Cerebellar nuclear complex (tissue), 1 donor: ENCODE measurements at regions not wholly inside any gene's neighbourhood (a gene's known extent, or its start where the extent isn't known, plus 50 kb on each side); places are given as distances from the start of the nearest gene placed in this dataset.
"Not testable (repeated sequence)": the region's sequence is repeated elsewhere in the genome, so short reads cannot be mapped to it uniquely, and the experiment has no call there.

ENCODE experiments used
- DNase-seq, 2 experiments: peaks; one replicate each; lab custom pipeline; 2025; lab: John Stamatoyannopoulos, UW

DNA sequence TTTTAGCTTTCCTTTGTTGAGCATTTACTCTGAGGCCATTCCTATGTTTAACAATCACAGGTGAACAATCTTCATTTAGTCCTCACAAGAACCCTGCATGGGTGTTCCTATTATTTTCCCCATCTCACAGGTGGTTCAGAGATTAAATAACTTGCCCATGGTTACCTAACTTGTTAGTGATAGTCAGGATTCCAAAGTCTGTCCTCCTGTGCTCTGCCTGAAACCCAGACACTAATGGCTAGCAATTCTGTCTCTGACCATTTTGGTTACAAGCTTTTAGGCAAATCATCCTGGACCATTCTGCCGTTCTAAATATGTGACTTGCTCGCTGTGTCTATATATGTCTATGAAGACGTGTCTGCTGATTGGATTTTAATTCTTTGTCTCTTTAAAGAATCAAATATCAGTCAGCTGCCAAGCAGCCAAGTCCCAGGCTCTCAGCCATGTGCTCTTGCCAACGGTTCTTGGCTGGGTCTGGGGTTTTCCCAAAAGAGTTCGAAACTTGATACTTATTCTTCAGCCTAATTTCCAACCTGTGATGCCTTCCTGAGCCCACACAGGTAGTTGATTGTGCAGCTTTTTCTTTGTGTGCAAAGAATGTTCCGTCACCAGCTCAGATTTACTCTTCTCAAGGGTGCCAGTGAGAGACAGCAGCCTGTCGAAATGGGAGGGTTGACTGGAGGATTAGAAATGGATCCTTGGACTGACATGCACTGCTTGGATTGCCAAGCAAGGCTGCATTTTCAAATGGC lies 121.7 kb downstream of the NREP start:
- DNase-seq, result peak in 1 of 2 experiments; percentile 44

DNA sequence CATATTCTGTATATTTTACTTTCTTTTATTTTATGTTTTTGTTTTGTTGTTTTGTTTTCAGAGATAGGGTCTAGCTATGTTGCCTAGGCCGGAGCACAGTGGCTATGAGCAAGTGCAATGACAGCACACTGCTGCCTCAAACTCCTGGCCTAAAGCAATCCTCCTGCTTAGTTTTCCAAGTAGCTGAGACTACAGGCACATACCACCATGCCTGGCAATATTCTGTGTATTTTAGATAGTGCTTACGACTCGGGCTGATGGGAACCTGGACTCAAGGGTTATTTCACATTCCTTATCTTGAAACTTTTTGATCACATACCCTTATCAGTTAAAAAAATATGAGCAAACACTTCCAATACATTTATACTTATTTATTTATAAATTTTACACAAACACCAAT lies 119.0 kb upstream of the STARD4 start:
- no peak for DNase-seq

DNA sequence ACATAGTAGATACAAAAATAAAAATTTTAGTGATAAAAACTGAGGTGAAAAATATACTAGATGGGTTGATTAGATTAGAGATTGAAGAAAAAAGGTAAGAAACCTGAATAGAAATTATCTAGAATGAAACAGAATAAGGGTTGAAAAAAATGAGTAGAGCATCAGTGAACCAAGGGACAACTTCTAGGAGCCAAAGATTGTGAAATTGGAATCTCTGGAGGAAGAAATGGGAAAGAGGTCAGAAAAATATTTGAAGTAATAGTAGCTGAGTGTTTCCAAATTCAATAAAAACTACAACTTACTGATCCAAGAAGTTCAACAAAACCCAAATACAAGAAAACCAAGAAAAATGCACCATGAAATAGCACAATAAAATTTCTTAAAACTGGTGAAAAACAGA lies 116.6 kb upstream of the STARD4 start:
- no peak for DNase-seq

- DNase-seq, result no peak
Observed at GRCh38 chr5:111627862-111628261, 115.5 kb upstream of the STARD4 start.

DNA sequence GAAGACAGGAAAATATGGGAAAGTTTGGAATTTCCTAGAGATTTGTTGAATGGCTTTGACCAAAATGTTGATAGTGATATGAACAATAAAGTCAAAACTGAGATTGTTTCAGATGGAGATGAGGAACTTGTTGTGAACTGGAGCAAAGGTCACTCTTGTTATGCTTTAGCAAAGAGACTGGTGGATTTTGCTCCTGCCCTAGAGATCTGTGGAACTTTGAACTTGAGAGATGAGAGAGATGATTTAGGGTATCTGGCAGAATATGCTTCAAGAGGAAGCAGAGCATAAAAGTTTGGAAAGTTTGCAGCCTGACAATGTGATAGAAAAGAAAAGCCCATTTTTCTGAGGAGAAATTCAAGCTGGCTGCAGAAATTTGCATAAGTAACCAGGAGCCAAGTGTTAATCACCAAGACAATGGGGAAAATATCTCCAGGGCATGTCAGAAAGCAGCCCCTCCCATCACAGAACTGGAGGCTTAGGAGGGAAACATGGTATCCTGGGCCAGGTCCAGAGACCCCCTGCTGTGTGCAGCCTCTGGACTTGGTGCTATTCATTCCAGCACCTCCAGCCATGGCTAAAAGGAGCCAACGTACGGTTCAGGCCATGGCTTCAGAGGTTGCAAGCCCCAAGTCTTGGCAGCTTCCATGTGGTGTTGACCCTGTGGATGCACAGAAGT lies 114.3 kb upstream of the STARD4 start:
- no peak for DNase-seq

- no peak for DNase-seq
Observed at GRCh38 chr5:111618623-111619271, 106.4 kb upstream of the STARD4 start.

- DNase-seq, result no peak
Observed at GRCh38 chr5:111615054-111615453, 102.7 kb upstream of the STARD4 start.

- DNase-seq, result not testable (repeated sequence)
Observed at GRCh38 chr5:111612013-111612630, 99.8 kb upstream of the STARD4 start.

- no peak for DNase-seq
Observed at GRCh38 chr5:111606194-111606593, 93.9 kb upstream of the STARD4 start.

DNA sequence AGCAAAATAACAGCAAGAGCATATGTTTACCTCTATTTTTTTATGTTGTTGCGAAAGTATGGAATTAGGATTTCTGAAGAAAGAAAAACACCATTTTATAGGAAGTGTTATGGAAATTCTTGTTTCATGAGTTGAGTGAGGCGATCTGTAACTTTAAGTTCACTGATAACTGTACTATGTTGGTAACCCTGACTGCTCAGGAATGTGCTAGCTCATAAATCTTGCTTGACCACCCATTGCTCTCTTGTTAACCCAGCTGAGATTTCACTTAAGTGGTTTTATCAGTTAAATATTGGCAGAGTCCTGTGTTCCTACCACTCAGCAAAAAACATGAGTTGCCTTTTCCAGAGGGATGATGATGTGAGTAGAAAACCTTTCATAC lies 91.1 kb upstream of the STARD4 start:
- no peak for DNase-seq

- DNase-seq, result no peak
Observed at GRCh38 chr5:111602817-111603445, 90.6 kb upstream of the STARD4 start.

DNA sequence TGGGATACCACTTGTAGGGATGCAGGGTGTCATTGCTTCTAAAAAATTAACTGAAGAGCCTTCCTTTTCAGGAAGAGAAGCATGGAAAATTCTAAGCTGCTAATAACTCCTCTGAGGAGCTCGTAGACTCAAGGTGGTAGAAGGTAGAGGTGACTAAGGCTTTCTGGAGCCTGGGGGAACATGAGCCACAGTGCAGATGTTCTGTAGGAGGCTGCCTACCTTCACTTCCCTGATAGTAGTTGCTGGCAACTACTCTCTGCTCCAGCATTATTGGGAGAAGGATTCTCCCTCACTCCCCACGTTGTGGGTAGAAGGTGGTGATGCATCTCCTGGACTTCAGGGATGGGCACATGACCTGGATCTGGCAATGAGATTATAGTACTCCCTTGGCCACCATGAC lies 86.7 kb upstream of the STARD4 start:
- DNase-seq, result no peak

- no peak for DNase-seq
Observed at GRCh38 chr5:111597491-111597890, 85.2 kb upstream of the STARD4 start.

DNA sequence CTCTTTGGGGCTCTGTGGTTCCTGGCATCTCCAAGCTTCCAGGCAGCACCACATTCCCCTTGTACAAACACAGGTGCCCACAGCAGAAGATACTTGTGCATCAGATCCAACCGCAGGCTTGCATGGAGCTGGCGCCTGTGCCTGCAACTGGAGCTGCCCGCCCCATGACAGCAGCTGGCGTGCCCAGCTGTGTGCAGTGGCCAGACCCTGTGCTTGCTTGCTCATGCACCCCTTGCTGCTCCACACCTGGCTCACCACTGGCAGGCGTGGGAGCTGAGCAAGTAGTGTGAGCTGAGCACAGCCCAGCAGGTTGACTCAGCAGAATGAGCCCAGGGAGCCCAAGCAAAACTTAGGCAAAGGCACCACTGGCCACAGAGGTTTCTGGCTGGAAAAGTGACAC lies 84.4 kb upstream of the STARD4 start:
- DNase-seq, result no peak

GRCh38 chr5:111595425-111595824 lies 83.1 kb upstream of the STARD4 start:
- no peak for DNase-seq

DNA sequence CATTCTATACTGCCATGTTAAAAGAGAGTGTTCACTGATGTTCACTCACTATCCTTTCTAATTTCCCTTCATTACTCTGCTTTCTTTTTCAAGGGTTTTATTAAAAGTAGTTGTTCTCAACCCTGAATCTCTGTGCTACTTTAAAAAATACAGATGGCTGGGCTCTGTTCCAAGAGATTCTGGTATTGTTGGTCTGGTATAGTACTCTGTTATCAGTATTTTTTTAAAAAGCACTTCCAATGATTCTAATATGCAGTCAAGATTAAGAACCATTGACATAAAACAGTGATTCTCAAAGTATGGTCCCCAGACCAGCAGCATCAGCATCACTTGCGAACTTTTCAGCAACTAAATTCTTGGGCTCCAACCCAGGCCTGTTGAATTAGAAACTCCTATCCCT lies 77.0 kb upstream of the STARD4 start:
- no peak for DNase-seq

GRCh38 chr5:111587728-111588127 lies 75.4 kb upstream of the STARD4 start:
- no peak for DNase-seq

DNA sequence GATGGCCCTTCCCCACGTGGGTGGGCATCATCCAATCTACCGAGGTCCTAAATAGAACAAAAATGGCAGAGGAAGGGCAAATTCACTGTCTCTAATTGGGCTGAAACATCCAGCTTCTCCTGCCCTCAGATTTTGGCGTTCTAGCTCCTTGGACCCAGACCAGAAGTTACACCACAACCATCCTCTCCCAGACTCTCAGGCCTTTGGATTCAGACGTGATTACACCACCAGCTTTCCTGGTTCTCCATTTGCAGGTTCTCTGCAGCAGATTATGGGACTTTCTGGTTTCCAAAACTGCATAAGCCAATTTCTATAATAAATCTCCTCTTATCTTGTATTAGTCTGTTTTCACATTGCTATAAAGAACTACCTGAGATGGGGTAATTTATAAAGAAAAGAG lies 73.6 kb upstream of the STARD4 start:
- no peak for DNase-seq

- DNase-seq, result no peak
Observed at GRCh38 chr5:111585291-111585690, 73.0 kb upstream of the STARD4 start.

DNA sequence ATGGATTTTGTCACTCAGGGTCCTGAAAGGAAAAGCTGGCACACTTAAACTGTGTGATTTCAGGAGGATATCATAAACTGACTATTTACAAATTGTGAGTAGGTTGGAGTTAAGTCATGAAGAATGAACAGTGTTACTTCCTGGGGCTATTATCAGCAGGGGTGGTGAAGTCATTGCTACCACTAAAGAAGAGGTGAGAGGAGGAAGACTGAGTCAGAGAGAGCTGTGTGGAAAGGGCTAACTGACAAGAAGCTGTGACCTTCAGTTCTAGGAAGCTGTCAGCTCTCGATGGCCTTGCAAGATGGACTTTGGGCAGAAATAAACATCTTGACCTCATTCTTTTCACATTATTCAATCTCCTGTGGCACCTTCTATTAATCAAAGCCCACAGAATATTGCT lies 72.3 kb upstream of the STARD4 start:
- no peak for DNase-seq

- no peak for DNase-seq
Observed at GRCh38 chr5:111583758-111584203, 71.4 kb upstream of the STARD4 start.

DNA sequence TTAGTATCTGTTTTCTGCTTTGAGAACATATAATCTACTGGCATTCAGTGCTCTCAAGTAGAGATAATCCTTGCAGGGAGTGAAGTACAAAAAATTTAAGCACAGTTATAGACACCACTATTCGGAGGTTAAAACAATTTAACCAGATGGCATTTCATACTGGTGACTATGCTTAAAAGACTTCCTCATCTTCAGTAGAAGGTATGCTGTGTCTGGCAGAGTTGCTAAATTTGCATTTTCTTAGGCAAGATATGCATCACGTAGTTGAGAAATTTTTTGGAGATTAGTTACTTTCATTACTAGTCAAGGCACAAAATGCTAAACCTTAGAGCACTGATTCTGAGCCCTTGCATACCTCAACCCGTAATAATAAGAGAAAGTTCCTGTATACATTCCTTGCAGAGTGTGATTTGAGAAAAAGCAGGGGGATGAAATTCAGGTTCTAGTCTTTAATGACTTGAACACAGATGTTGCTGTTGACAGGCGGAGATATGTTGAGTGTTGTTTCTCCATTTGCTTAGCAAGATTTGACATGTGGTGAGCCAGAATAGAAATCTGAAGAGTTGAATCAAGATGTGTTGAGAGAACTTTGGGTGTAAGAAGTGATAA lies 70.8 kb upstream of the STARD4 start:
- DNase-seq, result no peak
